G401.6 (cell line): ENCODE measurements at regions not wholly inside any gene's neighbourhood (a gene's known extent, or its start where the extent isn't known, plus 50 kb on each side); places are given as distances from the start of the nearest gene placed in this dataset.
"Not testable (repeated sequence)": the region's sequence is repeated elsewhere in the genome, so short reads cannot be mapped to it uniquely, and the experiment has no call there.

Experiments
- FAIRE-seq: peaks from 2 replicates; lab custom pipeline; 2012; peaks lifted over from hg19 to GRCh38; lab: Jason Lieb, UNC

DNA sequence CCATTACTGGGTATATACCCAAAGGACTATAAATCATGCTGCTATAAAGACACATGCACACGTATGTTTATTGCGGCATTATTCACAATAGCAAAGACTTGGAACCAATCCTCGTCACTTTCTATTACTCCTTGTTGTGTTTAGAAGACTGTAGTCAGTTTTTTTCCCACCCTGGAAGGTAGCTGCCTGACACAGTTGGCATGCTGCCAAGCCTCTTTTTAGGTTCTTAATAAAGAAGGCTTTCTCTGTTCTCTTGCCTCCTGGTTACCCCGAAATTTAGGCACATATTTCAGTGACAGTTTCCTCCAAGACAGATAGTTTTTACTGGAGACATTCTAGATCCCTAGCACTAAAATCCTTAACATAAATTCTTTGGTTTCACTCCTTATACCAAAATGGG is 205.4 kb upstream of the PCSK5 start:
- FAIRE-seq, result no peak

DNA sequence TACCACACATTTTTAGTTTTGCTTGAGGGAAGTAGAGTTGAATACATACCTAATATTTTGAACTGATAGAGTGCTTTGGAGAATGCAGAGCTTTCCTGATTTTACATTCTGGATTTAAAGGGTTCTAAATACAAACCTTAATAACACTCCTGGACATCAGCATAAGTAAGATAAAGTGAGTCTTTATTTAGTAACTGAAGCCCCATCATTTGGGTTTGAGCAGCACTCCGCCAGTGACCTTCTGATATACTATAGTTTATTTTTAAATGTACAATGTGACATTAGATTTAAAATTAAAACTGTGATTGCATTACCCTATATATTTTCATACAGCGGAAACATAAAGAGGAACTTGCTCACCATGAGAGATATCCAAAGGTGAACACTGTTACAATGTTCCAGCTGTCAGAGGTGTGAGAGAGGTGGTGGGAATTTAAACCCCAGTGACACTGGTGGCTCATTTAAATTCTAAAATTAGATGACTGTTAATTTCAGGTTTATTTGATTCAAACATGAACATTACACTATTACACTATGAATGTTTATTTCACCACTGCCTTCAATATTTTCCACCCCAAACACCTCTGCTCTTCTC is 203.0 kb upstream of the PCSK5 start:
- no peak for FAIRE-seq

DNA sequence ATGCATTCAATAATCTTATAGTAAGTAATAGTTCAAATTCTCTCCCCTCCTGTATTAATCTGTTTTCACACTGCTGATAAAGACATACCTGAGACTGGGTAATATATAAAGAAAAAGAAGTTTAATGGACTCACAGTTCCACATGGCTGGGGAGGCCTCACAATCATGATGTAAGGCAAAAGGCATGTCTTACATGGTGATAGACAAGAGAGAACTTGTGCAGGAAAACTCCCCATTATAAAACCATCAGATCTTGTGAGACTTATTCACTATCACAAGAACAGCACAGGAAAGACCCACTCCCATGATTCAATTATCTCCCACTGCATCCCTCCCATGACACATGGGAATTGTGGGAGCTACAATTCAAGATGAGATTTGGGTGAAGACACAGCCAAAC is 199.9 kb upstream of the PCSK5 start:
- not testable (repeated sequence) for FAIRE-seq

DNA sequence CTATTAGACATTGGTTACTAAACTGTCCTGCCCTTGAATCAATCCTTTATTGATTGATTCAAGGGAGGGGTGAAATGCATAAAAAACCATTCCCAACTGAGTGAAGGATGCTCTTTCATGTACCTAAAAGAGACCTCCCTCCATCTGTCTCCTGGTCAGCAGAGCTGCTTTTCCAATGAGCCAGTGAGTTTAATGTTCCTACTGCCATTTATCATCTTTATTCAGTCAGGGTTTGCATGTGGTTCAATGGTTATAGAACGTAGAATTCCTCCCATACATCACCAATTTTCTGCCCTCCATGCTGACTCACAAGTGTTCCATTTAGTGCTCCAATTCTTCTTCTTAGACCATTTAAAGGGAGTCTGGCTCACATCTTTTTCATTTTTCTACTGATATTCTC is 199.1 kb upstream of the PCSK5 start:
- no peak for FAIRE-seq

DNA sequence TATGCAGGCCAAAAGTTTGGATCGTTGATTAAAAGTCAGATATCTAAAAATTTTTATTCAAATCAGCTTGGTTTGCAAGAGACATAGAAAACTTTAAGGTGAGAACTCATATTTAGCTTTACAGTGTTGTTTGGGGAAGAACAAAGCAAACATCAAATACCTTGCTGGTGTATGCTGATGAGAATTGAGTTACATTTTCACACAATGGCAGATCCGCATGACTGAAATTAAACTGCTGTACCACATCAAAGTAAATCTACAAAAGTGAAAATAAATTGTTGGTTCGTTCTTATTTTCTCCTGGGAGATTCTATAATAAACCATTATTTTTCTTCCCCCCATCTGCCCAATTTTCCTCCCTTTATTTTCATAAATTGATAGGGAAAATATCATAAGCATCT is 198.2 kb upstream of the PCSK5 start:
- no peak for FAIRE-seq

DNA sequence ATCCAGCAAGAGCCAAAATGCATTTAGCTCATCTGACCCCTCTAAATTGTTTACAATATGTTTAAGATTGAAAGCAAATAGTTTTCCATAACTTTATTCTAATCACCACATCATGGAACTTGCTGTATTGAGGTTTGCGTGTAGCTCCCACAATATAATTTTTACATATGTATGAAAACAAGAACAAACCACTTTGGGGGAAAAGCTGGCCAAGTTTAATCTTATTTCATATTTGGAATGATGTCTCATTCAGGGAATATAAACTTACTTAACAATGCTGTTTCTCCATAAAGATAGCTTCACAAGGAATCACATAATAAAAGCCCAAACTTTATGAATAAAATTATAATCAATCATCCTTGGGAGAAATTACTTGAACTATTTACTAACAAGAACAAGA is 194.6 kb upstream of the PCSK5 start:
- FAIRE-seq, result no peak

DNA sequence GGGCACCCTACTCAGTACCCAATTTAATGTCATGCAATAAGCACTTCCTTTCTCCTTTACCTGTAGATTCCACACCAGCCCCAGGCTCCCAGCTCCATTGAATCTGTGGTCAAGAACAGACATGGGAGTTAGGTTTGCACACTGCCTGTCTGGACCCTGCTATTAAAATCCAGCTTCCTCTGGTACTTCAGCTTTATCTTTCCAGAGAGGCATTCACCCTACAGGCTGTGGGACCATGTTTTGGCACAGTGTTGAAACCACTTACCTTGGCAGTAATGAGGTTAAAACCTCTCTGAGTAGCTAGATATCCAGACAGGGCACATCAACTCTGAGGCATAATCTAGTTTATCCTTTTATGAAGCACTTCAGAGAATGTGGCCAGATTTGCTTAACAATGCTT is 191.5 kb upstream of the PCSK5 start:
- FAIRE-seq, result no peak

GRCh38 chr9:75699625-75700251 is 190.7 kb upstream of the PCSK5 start:
- FAIRE-seq, result no peak

DNA sequence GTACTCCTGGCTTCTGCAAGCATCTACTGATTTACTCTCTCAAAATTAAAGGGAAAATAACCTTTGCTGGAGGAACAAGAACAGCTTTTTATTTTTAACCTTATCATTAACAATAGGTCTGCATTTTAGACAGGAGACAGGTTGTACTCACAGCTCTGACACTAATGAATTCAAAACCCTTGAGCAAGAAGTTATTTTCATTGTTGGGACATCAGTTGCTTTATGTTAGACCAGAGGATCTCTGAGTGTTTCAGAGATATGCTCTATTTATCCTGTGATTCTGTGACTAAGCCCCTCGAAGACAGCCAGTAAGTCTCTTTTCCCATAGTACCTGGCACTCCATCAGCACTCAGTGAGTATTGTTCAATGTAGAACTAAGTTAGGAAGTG is 190.2 kb upstream of the PCSK5 start:
- FAIRE-seq, result no peak

GRCh38 chr9:75707191-75707590 is 183.3 kb upstream of the PCSK5 start:
- no peak for FAIRE-seq

DNA sequence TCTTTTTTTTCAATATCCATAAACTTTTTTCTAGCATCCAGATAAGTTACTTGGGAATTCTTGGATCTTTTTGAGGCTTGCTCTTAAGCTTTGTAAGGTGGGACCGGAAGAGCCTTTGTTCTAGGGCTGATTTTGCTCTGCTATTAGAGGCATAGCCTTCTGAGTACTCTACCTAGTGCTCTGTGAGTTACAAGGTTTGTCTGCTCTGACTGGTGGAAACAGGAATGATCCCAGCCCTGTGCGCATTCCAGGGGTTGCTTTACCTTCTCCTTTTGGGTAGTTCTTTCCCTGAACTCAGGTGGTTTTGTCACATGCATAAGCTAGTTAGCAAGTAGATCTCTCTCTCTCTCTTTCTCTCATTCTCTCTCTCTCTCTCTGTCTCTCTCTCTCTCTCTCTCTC is 180.8 kb upstream of the PCSK5 start:
- no peak for FAIRE-seq

- no peak for FAIRE-seq
These were observed 177.8 kb upstream of the PCSK5 start for GRCh38 chr9:75712700-75713099.

- FAIRE-seq, result no peak
These were observed 177.1 kb upstream of the PCSK5 start for GRCh38 chr9:75713335-75713734.

DNA sequence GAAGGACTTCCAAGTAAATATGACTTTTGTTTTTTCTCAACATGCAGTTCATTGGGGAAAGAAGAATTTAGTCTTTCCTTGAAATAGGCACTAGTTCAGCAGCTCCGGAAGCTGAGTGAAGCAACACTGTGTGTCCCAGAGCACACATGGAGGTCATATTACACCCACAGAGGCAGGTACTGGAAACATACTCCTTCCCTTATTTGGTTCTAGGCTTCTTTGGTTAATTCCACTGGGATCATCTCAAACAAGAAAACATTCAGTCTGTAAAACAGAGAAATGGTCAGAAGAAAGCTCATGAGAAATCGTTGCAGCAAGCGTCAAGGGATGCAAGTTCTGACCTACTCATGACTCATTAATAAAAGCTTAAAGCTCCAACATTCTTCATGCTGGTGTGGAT is 175.1 kb upstream of the PCSK5 start:
- no peak for FAIRE-seq

DNA sequence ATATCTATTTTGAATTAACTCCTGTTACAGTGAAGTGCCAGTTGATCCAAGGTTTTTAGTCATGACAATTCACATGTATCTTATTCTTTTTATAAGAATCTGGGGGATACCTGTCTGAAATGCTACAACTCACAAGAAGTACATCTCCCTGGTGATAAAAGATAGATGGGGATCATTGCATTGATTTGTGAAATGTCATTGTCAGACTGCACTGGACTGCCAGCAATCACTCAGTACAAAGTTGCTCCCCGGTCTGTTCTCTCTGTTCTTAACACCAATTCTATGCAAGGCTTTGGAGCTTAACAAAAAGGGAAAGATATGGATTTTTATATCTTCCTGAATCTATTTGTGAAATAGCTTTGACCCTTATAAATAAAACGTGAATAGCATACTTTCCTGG is 171.8 kb upstream of the PCSK5 start:
- FAIRE-seq, result no peak

DNA sequence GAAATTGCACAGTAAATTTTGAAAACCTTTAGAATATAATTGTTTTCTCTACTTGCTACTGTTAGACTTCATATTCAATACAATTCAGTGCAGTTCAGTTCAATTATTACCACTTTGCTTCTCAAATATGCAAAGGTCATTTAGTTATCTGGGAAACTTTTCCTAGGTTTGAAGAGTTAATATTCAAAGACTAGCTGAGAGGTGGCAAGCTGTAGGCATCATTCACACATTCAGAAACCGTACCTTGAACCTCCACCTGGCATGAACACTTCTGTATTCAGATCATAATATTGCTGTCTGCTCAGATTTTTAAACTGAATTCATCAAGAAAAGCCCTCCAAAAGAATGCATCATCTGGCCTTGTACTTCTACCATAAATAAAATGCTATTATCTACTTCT is 162.1 kb upstream of the PCSK5 start:
- no peak for FAIRE-seq

DNA sequence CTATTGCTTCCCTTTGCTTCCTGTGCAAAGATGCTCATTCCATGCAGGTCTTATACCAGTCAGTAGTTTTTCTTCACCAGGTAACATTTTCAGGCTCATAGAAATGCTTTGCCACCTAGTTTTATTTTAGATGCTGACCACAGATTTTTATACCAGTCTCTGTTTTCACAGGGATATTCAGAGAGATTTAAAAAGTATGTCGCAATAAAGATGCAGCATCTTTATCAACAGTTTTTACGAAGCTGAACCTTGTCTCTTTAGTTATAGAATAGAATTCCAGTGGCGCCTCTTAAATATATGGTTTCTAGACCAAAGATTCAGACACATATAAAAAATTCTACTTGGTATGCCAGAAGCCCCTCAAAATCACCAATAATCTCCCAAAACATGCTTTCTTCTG is 155.7 kb upstream of the PCSK5 start:
- no peak for FAIRE-seq

DNA sequence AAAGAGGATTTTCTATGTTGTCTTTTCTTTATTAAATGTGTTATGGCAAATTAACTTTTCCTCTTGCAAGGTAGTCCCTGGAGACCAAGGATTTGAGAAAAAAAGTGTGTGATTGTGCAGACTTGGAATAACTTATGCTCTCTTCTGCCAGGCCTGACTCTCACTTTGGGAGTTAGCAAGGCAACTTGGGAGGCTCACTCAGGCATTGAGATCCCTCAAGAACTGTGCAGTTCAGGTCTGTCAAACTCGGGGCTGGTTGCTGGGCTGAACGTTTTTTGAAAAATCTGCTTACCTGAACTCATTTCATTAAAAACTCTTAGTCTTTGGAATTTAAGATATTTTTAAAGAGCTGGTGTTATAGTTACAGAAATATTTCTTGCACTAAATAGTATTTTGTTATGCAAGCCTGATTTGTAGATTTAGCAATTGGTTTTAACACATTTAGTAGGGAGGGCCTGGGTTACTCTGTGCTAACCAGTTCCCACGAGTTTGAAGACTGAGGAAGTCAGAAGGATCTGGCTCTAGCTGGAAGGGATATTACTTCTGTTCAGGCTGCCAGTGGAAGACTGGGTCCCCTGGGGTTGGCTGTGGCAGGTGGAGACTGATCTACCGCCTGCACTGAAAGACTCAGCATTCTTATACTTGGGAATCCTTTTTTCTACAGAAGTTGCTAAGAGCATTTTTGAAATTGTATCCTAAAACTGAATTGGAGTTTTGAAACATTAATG is 150.4 kb upstream of the PCSK5 start:
- FAIRE-seq, result no peak

DNA sequence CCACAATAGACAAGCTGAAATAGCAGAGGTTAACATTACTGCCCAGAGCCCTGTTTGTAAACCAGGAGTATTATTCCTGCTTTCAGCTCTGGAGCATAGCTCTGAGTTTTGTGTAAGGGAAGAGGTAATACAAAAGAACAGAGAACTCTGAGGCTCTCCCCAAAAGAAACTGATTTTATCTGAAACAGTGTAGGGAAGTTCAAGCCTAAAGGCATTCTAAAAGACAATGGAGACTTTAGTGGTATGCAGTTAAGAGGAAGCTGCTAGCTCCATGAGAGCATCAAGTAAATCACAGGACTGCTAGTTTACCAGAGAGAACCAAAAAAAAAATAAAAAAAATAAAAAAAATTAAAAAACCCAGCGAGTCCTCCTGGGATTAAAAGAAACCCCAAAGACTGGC is 146.6 kb upstream of the PCSK5 start:
- no peak for FAIRE-seq

DNA sequence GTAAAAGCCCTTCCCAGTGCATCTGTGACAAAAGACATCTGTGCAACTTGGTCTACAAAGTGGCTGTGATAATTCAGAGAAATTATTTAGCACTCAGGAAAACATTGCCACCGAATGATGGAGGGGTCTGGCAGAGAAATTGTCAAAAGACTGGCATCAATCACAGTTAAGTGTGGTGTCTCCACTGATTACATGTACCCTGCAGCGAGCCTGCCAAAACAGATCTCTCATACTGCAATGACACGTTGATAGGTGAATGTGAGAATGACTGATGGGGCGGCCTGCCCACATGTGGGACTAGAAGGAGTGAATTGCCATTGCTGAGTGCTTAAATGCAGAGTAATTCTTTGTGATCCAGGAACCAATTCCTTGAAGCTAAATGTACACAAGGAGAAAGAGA is 136.4 kb upstream of the PCSK5 start:
- no peak for FAIRE-seq

DNA sequence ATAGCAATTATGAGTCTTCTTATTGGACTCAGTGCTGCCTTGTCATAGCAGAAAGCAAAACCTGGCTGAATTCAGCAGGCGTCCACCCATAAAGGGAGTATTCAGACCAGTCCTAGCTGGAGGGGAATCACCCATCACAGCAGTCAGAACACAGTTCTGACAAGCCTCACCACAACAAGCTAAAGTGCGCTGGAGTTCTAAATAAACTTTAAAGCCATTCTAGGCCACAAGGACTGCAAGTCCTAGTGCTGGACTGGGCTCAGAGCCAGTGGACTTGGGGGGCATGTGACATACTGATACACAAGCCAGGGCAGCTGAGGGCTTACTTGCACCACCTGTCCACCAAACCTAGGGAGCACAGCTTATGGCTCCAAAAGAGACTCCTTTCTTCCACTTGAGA is 115.3 kb upstream of the PCSK5 start:
- FAIRE-seq, result no peak

DNA sequence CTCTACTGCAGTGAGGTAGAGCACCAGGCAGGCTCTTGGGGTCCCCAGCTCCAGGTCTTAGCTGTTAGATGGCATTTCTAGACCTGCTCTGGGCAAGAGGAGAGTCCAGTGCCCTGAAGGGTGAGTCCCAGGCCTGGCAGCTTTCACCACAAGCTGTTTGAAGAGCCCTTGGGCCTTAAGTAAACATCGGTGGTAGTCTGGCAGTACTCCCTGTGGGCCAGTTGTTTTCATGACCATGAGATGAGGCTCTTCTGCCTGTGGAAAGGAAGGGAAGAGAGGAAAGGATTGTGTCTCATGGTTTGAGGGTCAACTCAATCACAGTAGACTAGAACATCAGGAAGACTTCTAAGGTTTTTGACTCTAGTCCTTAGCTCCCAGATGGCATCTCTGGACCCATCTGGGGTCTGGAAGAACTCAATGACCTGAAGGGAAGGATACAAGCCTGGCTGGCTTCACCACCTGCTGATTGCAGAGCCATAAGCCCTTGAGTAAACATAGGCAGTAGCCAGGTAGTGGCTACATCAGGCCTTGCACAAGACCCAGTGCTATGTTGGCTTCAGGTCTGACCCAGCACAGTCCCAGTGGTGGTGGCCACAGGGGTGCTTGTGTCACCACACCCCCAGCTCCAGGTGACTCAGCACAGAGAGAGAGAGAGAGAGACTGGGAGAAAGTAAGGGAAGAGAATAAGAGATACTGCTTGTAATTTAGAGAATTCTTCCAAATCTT is 114.3 kb upstream of the PCSK5 start:
- no peak for FAIRE-seq

- FAIRE-seq, result no peak
These were observed 110.3 kb upstream of the PCSK5 start for GRCh38 chr9:75780185-75780584.
